Adrenal gland (tissue), 5 donors: ENCODE measurements at regions not wholly inside any gene's neighbourhood (a gene's known extent, or its start where the extent isn't known, plus 50 kb on each side); places are given as distances from the start of the nearest gene placed in this dataset.
"Not testable (repeated sequence)": the region's sequence is repeated elsewhere in the genome, so short reads cannot be mapped to it uniquely, and the experiment has no call there.

Source experiments
- POLR2A ChIP-seq, 2 donors: fragments of 450-650 bp; IDR thresholded peaks; one replicate each; pipeline ENCODE4 v1.6.1; 2017; ENCODE audit warnings: antibody characterized with exemption in 2 of 2, mild to moderate bottlenecking in 2 of 2, moderate library complexity in 1 of 2
- TF ChIP-seq, protein P1 (sequence below), 6 experiments: fragments of 450-650 bp in 4 of 6; fragments of 200-600 bp in 2 of 6; sonication (generic) in 1 of 6; IDR thresholded peaks; 1 replicate in 5 of 6; 2 replicates in 1 of 6; pipeline versions ENCODE4 v1.5.1 to v1.8.0; 2016 to 2021; ENCODE audit warnings: antibody characterized with exemption in 6 of 6, mild to moderate bottlenecking in 2 of 6, moderate library complexity in 1 of 6
- donor health status: DM: no; HTN: no; CAD: no.

GRCh38 chr10:9057293-9057692, 1002.8 kb downstream of the GATA3 start:
- not testable (repeated sequence) for TF ChIP-seq POLR2A (IDR thresholded peaks at IDR 0.05)
- TF ChIP-seq, protein P1, sequence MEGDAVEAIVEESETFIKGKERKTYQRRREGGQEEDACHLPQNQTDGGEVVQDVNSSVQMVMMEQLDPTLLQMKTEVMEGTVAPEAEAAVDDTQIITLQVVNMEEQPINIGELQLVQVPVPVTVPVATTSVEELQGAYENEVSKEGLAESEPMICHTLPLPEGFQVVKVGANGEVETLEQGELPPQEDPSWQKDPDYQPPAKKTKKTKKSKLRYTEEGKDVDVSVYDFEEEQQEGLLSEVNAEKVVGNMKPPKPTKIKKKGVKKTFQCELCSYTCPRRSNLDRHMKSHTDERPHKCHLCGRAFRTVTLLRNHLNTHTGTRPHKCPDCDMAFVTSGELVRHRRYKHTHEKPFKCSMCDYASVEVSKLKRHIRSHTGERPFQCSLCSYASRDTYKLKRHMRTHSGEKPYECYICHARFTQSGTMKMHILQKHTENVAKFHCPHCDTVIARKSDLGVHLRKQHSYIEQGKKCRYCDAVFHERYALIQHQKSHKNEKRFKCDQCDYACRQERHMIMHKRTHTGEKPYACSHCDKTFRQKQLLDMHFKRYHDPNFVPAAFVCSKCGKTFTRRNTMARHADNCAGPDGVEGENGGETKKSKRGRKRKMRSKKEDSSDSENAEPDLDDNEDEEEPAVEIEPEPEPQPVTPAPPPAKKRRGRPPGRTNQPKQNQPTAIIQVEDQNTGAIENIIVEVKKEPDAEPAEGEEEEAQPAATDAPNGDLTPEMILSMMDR (IDR thresholded peaks at IDR 0.05) = not testable (repeated sequence)
